GM23338 (cell line): ENCODE measurements at regions not wholly inside any gene's neighbourhood (a gene's known extent, or its start where the extent isn't known, plus 50 kb on each side); places are given as distances from the start of the nearest gene placed in this dataset.

Experiments
- ATAC-seq: fragments of 200-7000 bp; cut with Tn5 transposase; 3 replicates; pipeline ENCODE4 v1.9.1; 2020
- DNase-seq: peaks from one replicate; pipeline ENCODE4 v3.0.0-alpha.2; 2015; ENCODE audit warnings: low spot score
- H2AFZ ChIP-seq: fragments of 200-600 bp; sonication (generic); 2 replicates; pipeline ENCODE4 v1.8.0; 2016; ENCODE audit warnings: antibody characterized with exemption, mild to moderate bottlenecking, moderate library complexity
- H3F3A ChIP-seq: fragments of 200-600 bp; sonication (generic); replicated peaks from 2 replicates; pipeline ENCODE4 v1.8.0; 2017; ENCODE audit warnings: antibody characterized with exemption, mixed run types, low read depth
- H3K27ac ChIP-seq: fragments of 200-600 bp; sonication (generic); 2 replicates; pipeline ENCODE4 v1.6.1; 2016; ENCODE audit warnings: low read depth
- H3K27me3 ChIP-seq: fragments of 200-600 bp; sonication (generic); 2 replicates; pipeline ENCODE4 v1.8.0; 2016; ENCODE audit warnings: mild to moderate bottlenecking, mixed run types, moderate library complexity; ENCODE audit not compliant: insufficient read depth
- H3K36me3 ChIP-seq: fragments of 200-600 bp; sonication (generic); 2 replicates; pipeline ENCODE4 v1.8.0; 2016; ENCODE audit warnings: mild to moderate bottlenecking; ENCODE audit not compliant: insufficient read depth
- H3K4me1 ChIP-seq: fragments of 200-600 bp; sonication (generic); 2 replicates; pipeline ENCODE4 v1.8.0; 2016; ENCODE audit warnings: mild to moderate bottlenecking, moderate library complexity; ENCODE audit not compliant: insufficient read depth
- H3K4me2 ChIP-seq: fragments of 200-600 bp; sonication (generic); 2 replicates; pipeline ENCODE4 v1.7.1; 2017; ENCODE audit warnings: mixed run types
- H3K4me3 ChIP-seq: fragments of 200-600 bp; sonication (generic); 2 replicates; pipeline ENCODE4 v1.6.1; 2016; ENCODE audit warnings: mixed run types
- H3K79me2 ChIP-seq: fragments of 200-600 bp; sonication (generic); replicated peaks from 2 replicates; pipeline ENCODE4 v1.8.0; 2017; ENCODE audit warnings: mild to moderate bottlenecking; ENCODE audit not compliant: insufficient read depth
- H3K9me2 ChIP-seq: fragments of 200-600 bp; sonication (generic); 2 replicates; pipeline ENCODE4 v1.8.0; 2017; ENCODE audit not compliant: insufficient read depth
- H4K20me1 ChIP-seq: fragments of 200-600 bp; sonication (generic); replicated peaks from 2 replicates; pipeline ENCODE4 v1.8.0; 2017; ENCODE audit warnings: mild to moderate bottlenecking; ENCODE audit not compliant: insufficient read depth
- H3K27ac Mint-ChIP-seq: 2 replicates; pipeline ENCODE4 v1.8.0; 2020; ENCODE audit warnings: inconsistent platforms, mild to moderate bottlenecking, moderate library complexity, mixed read lengths
- H3K27me3 Mint-ChIP-seq: 3 replicates; pipeline ENCODE4 v1.8.0; 2022; ENCODE audit warnings: low read depth, mild to moderate bottlenecking, moderate library complexity, mixed read lengths, inconsistent platforms; ENCODE audit not compliant: insufficient read depth, poor library complexity
- H3K36me3 Mint-ChIP-seq: 3 replicates; pipeline ENCODE4 v1.8.0; 2021; ENCODE audit warnings: low read depth, mild to moderate bottlenecking, inconsistent platforms, moderate library complexity, mixed read lengths
- H3K4me1 Mint-ChIP-seq: 3 replicates; pipeline ENCODE4 v1.8.0; 2020; ENCODE audit warnings: mild to moderate bottlenecking, inconsistent platforms, mixed read lengths
- H3K4me3 Mint-ChIP-seq: 3 replicates; pipeline ENCODE4 v1.8.0; 2021; ENCODE audit warnings: moderate library complexity, mild to moderate bottlenecking, inconsistent platforms, mixed read lengths
- H3K9me3 Mint-ChIP-seq: 3 replicates; pipeline ENCODE4 v1.8.0; 2020; ENCODE audit warnings: moderate library complexity, mild to moderate bottlenecking, inconsistent platforms, mixed read lengths
- ETS1 ChIP-seq: IDR thresholded peaks from 2 replicates; pipeline ENCODE4 v1.6.1; 2016; ENCODE audit warnings: antibody characterized with exemption
- EZH2 ChIP-seq: fragments of 200-600 bp; sonication (generic); IDR thresholded peaks from one replicate; pipeline ENCODE4 v1.8.0; 2017; ENCODE audit warnings: antibody characterized with exemption, mild to moderate bottlenecking, low read depth; ENCODE audit not compliant: unreplicated experiment
- REST ChIP-seq: IDR thresholded peaks from one replicate; pipeline ENCODE4 v1.6.1; 2018; ENCODE audit warnings: antibody characterized with exemption; ENCODE audit not compliant: unreplicated experiment
- STAT1 ChIP-seq: IDR thresholded peaks from one replicate; pipeline ENCODE4 v1.6.1; 2016; ENCODE audit warnings: antibody characterized with exemption; ENCODE audit not compliant: unreplicated experiment
- ZNF114 ChIP-seq: fragments of 250-450 bp; sonication (Bioruptor Pico); IDR thresholded peaks from 2 replicates; pipeline ENCODE4 v1.5.0; 2020; ENCODE audit warnings: mild to moderate bottlenecking, moderate library complexity
- ZNF331 ChIP-seq: fragments of 250-450 bp; sonication (Bioruptor Pico); IDR thresholded peaks from 2 replicates; pipeline ENCODE4 v1.5.0; 2020; ENCODE audit warnings: low read depth, mild to moderate bottlenecking, moderate library complexity

GRCh38 chr6:23562554-23562953, 563.5 kb upstream of the NRSN1 start:
- Mint-ChIP-seq H3K27ac (no peak overlapping the region), H3K9me3 (peaks cover 11% of the 10 kb centered on the region), H3K27me3 (peaks cover 2% of the 10 kb centered on the region), H3K36me3 (peaks cover 10% of the 10 kb centered on the region), H3K4me3 (no peak overlapping the region), H3K4me1 (peaks cover 14% of the 10 kb centered on the region)
- Histone ChIP-seq H3K4me2 (no peak overlapping the region), H3K27ac (no peak overlapping the region), H3K27me3 (no peaks in the 10 kb centered on the region), H3F3A (no peaks in the 10 kb centered on the region), H4K20me1 (no peaks in the 10 kb centered on the region), H3K4me1 (peaks cover 6% of the 10 kb centered on the region; the same call in 1 of the 2 replicates), H2AFZ (no peak overlapping the region), H3K79me2 (no peaks in the 10 kb centered on the region), H3K4me3 (no peak overlapping the region), H3K36me3 (no peaks in the 10 kb centered on the region), H3K9me2 (peaks cover 5% of the 10 kb centered on the region; the same call in 1 of the 2 replicates)
- ATAC-seq (no peak), DNase-seq (no peak)
- TF ChIP-seq STAT1 (no peak), ETS1 (no peak), ZNF331 (CRISPR knock-in tag) (no peak), REST (no peak)

- H3K9me3 Mint-ChIP-seq: peaks cover 11% of the 10 kb centered on the region
- H3K27ac Mint-ChIP-seq: no peak overlapping the region
- Histone ChIP-seq H4K20me1 (no peaks in the 10 kb centered on the region), H3K36me3 (no peaks in the 10 kb centered on the region), H3F3A (no peaks in the 10 kb centered on the region), H2AFZ (no peak overlapping the region), H3K4me2 (no peak overlapping the region), H3K27ac (no peak overlapping the region), H3K4me3 (no peak overlapping the region), H3K79me2 (no peaks in the 10 kb centered on the region), H3K9me2 (peaks cover 10% of the 10 kb centered on the region; the same call in 1 of the 2 replicates), H3K4me1 (peaks cover 6% of the 10 kb centered on the region; the same call in 1 of the 2 replicates), H3K27me3 (no peaks in the 10 kb centered on the region)
- no peak overlapping the region for H3K4me3 Mint-ChIP-seq
- peaks cover 2% of the 10 kb centered on the region for H3K27me3 Mint-ChIP-seq
- peaks cover 14% of the 10 kb centered on the region for H3K4me1 Mint-ChIP-seq
- peaks cover 10% of the 10 kb centered on the region for H3K36me3 Mint-ChIP-seq
- no peak for DNase-seq
- ATAC-seq: no peak
- no peak for TF ChIP-seq REST
- no peak for TF ChIP-seq ZNF114
- no peak for TF ChIP-seq EZH2
- TF ChIP-seq ETS1: no peak
Measured at GRCh38 chr6:23563323-23563722, 562.7 kb upstream of the NRSN1 start.
